ENCODE measurements at regions not wholly inside any gene's neighbourhood (a gene's known extent, or its start where the extent isn't known, plus 50 kb on each side); places are given as distances from the start of the nearest gene placed in this dataset.

GRCh38 chr2:18427762-18428161, 132.7 kb downstream of the RDH14 start:
- H3K36me3 ChIP-seq = no peaks in the 10 kb centered on the region
- no peaks in the 10 kb centered on the region for H3K27me3 ChIP-seq
- H3K4me3 ChIP-seq = no peak overlapping the region
- ATAC-seq (no peak), DNase-seq (no peak)
- intact Hi-C loops (cut with DNase I) = no loop called here
- no peaks in the 10 kb centered on the region for H3K9me3 ChIP-seq
- H3K27ac ChIP-seq = no peak overlapping the region
- no peak for TF ChIP-seq CTCF (IDR thresholded peaks at IDR 0.05)
- H3K4me1 ChIP-seq = no peaks in the 10 kb centered on the region

- no peak for DNase-seq
- Histone ChIP-seq H3K27me3 (no peaks in the 10 kb centered on the region), H3K27ac (no peak overlapping the region), H3K4me1 (no peaks in the 10 kb centered on the region), H3K9me3 (no peaks in the 10 kb centered on the region), H3K36me3 (no peaks in the 10 kb centered on the region), H3K4me3 (no peak overlapping the region)
- ATAC-seq = no peak
- TF ChIP-seq CTCF (IDR thresholded peaks at IDR 0.05) = no peak
- intact Hi-C loops (cut with DNase I) = no loop called here
These were observed 134.3 kb downstream of the RDH14 start for GRCh38 chr2:18426174-18426573.

GRCh38 chr2:18425210-18425703, 135.2 kb downstream of the RDH14 start:
- TF ChIP-seq CTCF (IDR thresholded peaks at IDR 0.05) = no peak
- Histone ChIP-seq H3K27me3 (no peaks in the 10 kb centered on the region), H3K9me3 (no peaks in the 10 kb centered on the region), H3K27ac (no peak overlapping the region), H3K4me1 (no peaks in the 10 kb centered on the region), H3K4me3 (no peak overlapping the region), H3K36me3 (no peaks in the 10 kb centered on the region)
- ATAC-seq = no peak
- DNase-seq = no peak
- intact Hi-C loops (cut with DNase I) = no loop called here

GRCh38 chr2:18423636-18424035, 136.8 kb downstream of the RDH14 start:
- H3K27me3 ChIP-seq = no peaks in the 10 kb centered on the region
- no peak for DNase-seq
- no peaks in the 10 kb centered on the region for H3K36me3 ChIP-seq
- TF ChIP-seq CTCF (IDR thresholded peaks at IDR 0.05) = no peak
- no peak overlapping the region for H3K4me3 ChIP-seq
- no peaks in the 10 kb centered on the region for H3K9me3 ChIP-seq
- intact Hi-C loops (cut with DNase I) = no loop called here
- H3K4me1 ChIP-seq = no peaks in the 10 kb centered on the region
- H3K27ac ChIP-seq = no peak overlapping the region
- no peak for ATAC-seq

GRCh38 chr2:18422432-18423165, 137.9 kb downstream of the RDH14 start:
- no peaks in the 10 kb centered on the region for H3K9me3 ChIP-seq
- H3K4me1 ChIP-seq = no peaks in the 10 kb centered on the region
- no peaks in the 10 kb centered on the region for H3K36me3 ChIP-seq
- TF ChIP-seq CTCF (IDR thresholded peaks at IDR 0.05) = no peak
- ATAC-seq = no peak
- no peak for DNase-seq
- intact Hi-C loops (cut with DNase I) = no loop called here
- H3K4me3 ChIP-seq = no peak overlapping the region
- H3K27ac ChIP-seq = no peak overlapping the region
- H3K27me3 ChIP-seq = no peaks in the 10 kb centered on the region
